ENCODE measurements at regions not wholly inside any gene's neighbourhood (a gene's known extent, or its start where the extent isn't known, plus 50 kb on each side); places are given as distances from the start of the nearest gene placed in this dataset.

DNA sequence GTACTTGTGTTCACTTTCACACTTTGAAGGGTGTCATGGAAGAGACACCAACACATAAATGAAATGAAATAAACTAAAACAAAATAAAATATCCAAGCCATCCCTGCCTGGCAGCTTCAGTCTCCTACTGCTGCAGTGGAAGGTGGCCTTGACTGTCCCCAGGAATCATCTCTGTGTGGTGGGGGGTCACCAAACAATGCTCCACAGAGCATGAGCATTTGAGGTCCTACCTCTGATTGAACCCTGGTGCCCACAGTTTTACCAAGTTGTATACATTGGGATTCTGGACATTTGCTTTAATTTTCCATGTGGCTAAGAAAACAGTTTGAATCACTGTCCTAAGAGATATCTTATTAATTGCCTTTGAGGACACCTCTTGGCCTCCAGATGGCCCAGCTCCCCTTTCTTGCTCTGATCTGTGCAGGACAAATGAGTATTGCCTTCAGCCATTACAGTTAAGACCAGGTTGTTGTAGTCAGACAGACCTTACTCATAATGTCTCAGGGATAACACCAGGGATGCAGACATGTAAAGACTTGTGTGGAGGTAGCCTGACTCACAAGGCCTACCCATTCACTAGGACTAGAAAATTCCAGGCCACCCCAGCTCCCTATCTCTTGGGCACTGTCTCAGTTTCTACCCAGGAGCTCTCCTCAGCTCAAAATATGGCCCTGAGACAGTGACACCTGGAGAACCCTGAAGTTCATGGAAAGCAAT is 195.0 kb downstream of the MYCN start:
- TF ChIP-seq, protein P1, sequence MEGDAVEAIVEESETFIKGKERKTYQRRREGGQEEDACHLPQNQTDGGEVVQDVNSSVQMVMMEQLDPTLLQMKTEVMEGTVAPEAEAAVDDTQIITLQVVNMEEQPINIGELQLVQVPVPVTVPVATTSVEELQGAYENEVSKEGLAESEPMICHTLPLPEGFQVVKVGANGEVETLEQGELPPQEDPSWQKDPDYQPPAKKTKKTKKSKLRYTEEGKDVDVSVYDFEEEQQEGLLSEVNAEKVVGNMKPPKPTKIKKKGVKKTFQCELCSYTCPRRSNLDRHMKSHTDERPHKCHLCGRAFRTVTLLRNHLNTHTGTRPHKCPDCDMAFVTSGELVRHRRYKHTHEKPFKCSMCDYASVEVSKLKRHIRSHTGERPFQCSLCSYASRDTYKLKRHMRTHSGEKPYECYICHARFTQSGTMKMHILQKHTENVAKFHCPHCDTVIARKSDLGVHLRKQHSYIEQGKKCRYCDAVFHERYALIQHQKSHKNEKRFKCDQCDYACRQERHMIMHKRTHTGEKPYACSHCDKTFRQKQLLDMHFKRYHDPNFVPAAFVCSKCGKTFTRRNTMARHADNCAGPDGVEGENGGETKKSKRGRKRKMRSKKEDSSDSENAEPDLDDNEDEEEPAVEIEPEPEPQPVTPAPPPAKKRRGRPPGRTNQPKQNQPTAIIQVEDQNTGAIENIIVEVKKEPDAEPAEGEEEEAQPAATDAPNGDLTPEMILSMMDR (IDR thresholded peaks at IDR 0.05), result no peak
- TF ChIP-seq POLR2A (IDR thresholded peaks at IDR 0.05) (no peak), POLR2AphosphoS5 (IDR thresholded peaks at IDR 0.05) (no peak), EP300 (IDR thresholded peaks at IDR 0.05) (no peak)

Measured in gastroesophageal sphincter (tissue), 3 donors.